ENCODE measurements at regions not wholly inside any gene's neighbourhood (a gene's known extent, or its start where the extent isn't known, plus 50 kb on each side); places are given as distances from the start of the nearest gene placed in this dataset.

DNA sequence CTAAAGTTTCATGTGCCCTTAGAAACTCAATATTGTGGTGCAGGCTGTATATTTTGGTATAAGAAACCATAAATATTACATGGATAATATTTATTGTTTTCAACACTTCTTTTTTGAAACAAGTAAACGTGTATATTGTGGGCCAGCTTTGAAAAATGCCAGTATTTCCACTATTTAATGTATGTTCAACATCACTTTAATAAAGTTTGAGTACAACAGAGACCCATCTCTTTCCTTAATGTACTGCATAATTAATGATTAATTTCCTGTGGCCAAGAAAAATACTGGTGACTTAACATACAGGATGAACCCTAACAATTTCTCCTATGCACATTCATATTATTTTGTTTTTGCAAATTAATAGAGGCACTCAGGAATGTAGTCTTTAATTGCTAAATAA lies 2891.5 kb downstream of the PCDH9 start:
- DNase-seq = no peak

DNA sequence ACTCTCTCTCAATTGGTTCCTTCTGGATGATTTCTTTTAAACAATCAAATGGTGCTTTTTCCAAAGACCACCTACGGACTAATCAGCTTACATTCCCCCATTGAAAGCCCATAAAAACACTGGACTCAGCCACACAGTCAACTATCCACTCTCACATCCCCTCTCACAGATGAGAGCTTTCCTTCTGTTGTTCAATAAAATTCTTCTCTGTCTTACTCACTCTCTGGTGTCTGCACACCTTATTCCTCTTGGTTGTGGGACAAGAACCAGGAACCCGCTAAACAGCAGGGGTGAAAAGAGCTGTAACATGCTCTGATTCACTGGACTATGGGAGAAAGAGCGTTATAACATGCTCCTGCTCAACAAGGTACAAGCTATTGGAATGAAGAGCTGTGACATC lies 2896.2 kb downstream of the PCDH9 start:
- DNase-seq = no peak

- no peak for DNase-seq
Measured at GRCh38 chr13:64332048-64332447, 2898.1 kb downstream of the PCDH9 start.

DNA sequence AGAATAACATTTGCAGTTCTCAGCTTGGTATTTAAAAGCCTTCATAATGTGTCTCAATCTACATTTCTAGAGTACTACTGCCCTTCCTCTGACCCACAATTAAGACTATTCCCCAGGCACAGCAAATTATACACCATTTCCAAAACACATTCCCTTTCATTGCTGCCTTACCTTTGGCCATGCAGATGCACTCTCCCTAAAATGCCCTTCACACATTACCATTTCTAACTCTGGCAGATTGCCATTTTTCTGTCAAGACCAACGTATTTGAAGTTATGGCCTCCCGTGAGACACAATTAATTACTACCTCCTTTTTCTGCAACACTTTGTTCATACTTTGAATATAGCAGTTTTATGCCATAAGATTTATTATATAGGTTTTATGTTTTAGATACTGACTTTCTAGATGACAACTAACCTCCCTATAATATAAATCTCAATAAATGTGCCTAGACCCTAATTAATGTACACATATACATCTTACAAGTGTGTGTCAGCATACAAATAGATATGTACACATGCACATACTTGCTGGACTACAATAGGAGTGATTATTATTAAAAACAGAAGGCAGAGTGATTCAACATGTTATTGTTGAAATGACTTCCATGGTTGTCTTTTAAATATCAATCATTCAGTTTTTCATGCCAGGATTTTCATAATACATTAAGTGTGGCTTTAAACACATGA lies 2902.5 kb downstream of the PCDH9 start:
- DNase-seq = no peak

GRCh38 chr13:64314331-64314730 lies 2898.7 kb upstream of the PCDH20 start:
- no peak for DNase-seq

DNA sequence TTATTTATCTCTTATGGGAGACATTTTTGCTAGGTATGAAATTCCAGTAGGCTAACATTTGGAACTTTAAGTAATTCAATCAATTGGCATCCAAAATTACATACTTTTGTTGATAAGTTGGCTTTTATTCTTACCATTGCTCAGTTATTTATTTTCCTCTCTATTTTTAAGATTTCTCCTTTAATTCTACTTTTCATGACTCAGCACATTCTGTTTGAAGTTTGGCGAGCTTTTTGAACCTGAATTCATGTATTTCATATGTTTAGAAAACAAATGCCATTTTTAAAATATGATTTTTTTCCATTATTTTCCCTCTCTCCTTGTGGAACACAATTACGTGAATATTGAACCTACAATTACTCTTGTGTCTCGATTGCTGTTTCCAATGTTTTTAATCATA lies 2896.3 kb upstream of the PCDH20 start:
- DNase-seq = no peak

DNA sequence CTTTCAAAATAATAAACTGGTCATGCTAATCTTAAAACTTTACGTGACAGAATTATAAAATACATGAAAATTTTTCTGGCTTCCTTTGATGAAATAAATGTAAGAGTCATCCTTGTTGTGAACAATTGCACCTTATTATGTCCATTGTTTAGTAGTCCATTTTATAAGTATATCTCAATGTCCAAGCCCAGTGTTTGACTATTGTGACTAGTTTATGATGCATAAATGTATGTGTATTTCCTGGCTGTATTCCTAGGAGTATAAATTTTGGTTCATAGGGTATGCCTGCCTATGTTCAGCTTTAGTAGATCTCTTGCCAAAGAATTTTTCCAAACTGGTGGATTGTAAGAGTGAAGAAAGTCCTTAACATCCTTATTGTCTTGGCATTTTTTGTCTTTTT lies 2895.5 kb upstream of the PCDH20 start:
- no peak for DNase-seq

DNA sequence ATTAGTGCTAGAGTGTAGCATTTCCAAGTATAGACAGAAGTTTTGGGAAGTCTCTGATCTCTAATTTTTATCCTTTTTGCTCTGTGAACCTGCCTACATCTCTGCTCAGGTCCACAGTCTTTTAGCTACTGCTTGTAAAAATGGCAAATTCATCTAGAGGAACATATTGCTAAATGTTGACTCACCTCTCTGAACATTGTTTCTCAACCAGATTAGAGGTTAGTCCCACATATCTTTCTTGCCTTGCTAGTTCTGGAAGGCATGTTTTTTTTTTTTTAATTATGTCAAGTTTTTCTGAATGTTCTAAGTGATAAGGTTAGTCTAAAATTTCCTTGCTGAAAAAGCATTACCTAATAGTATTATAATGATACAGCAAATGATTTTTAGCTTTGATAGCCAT lies 2889.6 kb upstream of the PCDH20 start:
- no peak for DNase-seq

GRCh38 chr13:64300239-64300638 lies 2884.6 kb upstream of the PCDH20 start:
- DNase-seq = no peak

- no peak for DNase-seq
Measured at GRCh38 chr13:64293923-64294322, 2878.3 kb upstream of the PCDH20 start.

- DNase-seq = no peak
Measured at GRCh38 chr13:64289702-64290101, 2874.1 kb upstream of the PCDH20 start.

DNA sequence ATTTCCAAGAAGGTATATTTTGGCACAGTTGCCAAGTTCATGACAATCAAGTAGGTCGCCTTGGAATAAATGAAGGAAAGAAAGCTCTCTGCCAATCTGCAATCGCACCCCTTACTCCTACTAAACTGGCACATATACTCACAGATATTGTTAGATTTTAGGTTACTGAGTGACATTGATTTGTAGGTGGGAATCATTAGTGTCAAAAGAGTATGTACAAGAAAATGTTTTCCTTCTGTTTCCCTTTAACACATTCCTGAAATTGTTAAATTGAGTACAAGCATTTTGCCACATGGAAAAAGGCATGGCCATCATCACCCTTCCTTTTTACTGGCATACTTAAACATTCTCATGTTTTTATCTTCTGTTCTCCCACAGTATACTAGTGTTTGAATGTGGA lies 2868.3 kb upstream of the PCDH20 start:
- no peak for DNase-seq

- DNase-seq = no peak
Measured at GRCh38 chr13:64278493-64278892, 2862.8 kb upstream of the PCDH20 start.

GRCh38 chr13:64277097-64277496 lies 2861.4 kb upstream of the PCDH20 start:
- DNase-seq = no peak

- DNase-seq = no peak
Measured at GRCh38 chr13:64276232-64276631, 2860.6 kb upstream of the PCDH20 start.

- no peak for DNase-seq
Measured at GRCh38 chr13:64274481-64275217, 2859.0 kb upstream of the PCDH20 start.

GRCh38 chr13:64273780-64274179 lies 2858.1 kb upstream of the PCDH20 start:
- no peak for DNase-seq

- DNase-seq = no peak
Measured at GRCh38 chr13:64272681-64273080, 2857.0 kb upstream of the PCDH20 start.

DNA sequence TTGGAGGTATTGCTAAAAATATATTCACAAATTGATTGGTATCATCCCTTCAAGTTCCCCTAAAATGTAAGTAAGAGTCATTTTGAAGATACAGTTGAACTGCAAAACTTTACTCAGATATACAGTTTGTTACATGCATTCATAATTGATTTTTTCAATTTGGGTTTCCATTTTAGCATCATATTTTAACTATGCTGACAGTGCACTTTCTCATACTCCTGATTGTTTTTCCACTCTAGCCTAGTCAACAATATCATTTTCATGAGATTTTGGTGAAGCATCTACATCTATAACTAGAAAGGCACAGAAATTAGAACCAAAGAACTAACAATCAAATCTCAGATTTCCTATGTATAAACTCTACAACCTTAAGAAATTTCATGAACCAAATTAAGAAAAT lies 2850.4 kb upstream of the PCDH20 start:
- DNase-seq = no peak

- no peak for DNase-seq
Measured at GRCh38 chr13:64263285-64263684, 2847.6 kb upstream of the PCDH20 start.

DNA sequence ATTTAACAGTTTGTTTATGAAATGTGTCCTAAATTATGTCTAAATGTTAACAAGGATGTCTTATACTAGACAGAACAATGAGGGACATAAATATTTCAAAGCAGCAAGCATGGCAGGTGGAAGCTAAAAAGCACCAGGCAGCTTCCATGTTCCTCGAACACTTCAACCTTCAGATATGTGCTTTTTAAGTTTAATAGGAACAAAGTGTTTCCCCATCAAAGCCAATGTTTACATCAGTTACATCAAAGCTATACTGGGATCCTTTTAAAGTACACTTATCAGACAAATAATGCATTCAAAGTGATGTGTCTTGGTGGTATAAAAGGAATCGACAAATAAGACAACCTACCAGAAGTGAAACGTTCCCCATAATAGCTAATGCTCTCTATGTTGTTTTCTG lies 2841.1 kb upstream of the PCDH20 start:
- no peak for DNase-seq

DNA sequence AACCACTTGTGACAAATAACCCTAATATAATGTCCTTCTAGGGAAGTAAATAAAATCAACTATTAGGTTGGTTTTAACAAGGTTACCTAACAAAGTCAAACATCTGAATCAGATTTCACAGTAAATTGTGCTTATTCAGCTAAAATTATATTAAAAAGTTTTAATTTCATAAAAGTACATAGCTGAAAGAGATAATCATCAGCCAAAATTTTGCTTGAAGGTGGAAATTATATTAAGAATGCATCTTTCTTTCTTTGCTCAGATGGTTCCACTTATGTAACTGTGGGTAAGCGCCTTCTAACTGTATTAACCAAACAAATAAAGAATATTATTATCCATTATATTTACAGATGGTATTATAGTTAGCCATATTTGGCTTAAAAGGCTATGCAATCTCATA lies 2840.3 kb upstream of the PCDH20 start:
- no peak for DNase-seq

- no peak for DNase-seq
Measured at GRCh38 chr13:64248371-64249065, 2832.9 kb upstream of the PCDH20 start.

DNA sequence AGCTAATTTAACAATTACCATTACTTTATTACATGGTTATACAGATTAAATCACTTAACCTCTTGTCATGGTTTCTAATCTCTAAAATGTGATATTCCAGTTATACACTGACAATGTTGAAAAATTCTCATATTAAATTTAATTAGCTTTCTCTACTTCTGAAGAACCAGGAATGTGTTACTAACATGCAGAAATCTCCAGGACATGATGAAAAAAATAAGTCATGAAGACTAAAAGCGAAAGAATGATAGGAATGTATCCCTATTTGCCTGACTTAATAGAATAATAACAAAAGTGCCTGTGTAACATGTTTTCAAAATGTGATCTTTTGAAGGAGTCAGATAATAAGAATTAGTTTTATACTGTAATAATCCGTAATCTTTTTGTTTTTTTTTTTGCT lies 2823.7 kb upstream of the PCDH20 start:
- no peak for DNase-seq
